HG03342 (cell line): ENCODE measurements at regions not wholly inside any gene's neighbourhood (a gene's known extent, or its start where the extent isn't known, plus 50 kb on each side); places are given as distances from the start of the nearest gene placed in this dataset.

Source experiments
- ATAC-seq: cut with Tn5 transposase; IDR thresholded peaks from one replicate; pipeline ENCODE4 v1.9.1; 2021; ENCODE audit warnings: mild to moderate bottlenecking, moderate library complexity; ENCODE audit not compliant: unreplicated experiment

- no peak for ATAC-seq
Observed at GRCh38 chr13:78997902-78998629, 339.1 kb upstream of the OBI1 start.

GRCh38 chr13:78993792-78994191 lies 334.8 kb upstream of the OBI1 start:
- ATAC-seq: no peak

DNA sequence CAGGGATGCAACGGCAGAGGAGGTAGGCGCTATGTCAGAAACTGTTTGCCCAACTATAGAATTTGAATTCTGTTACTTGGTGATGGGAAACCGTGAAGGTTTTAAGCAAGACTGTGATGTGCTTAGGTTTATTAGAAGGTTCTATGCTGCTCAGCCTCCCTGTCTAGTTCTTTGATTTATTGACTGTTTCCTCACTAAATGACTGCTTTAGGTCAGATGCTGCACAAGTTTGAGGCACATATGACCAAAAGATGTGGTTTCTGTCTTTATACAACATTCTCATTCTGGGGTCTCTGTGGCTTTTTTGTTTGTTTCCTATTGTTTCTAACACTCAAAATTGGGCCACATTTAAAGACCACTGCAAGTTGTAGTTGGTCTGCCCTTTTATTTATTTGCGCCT lies 323.0 kb upstream of the OBI1 start:
- ATAC-seq: no peak

- no peak for ATAC-seq
Observed at GRCh38 chr13:78979349-78979748, 320.4 kb upstream of the OBI1 start.

DNA sequence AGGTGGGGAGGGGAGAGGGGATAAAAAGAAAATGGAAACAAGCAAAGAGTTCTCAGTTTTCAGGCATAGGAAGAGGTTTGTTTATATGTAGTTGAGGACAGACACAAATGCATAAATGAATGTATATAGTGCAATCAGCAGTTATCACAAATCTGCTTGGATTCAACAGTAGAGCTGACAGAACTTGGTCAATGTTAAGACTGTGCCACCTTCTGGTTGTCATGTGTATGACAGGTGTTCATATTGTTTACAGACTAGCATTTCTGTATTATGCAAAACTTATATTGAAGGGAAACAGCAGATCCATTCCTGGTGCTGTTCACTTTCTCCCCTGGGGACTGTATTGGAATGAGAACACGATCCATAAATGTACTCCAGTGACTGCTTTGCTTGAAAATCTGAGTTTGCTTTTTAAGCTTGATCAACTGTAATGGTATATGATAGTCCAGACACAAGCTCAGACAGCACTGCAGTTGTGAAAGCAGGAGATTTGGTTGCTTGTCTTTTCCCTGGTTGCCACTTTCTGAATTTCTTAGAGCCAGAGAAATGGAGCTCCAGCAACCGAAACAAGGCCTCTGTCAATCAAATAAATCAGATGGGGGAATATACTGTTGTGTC lies 319.5 kb upstream of the OBI1 start:
- ATAC-seq: peak; percentile 99

DNA sequence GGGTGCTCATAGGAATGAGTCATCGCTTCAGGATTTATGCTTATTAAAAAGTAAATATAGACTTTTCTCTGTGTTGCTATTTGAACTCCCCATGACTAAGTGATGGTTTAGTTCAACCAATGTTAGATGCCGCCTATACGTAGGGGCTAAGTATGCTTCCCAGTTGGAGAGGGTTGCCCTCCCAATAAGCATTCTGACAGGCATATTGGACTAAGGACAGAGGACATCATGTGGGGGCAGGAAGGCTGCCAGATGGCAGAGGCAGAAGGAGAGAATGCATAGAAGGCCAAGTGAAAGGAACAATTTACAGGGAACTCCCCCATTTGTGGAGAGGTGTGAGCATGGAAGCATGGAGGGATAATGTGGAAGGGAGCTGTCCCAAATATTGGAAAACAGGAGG lies 318.4 kb upstream of the OBI1 start:
- ATAC-seq: no peak

- ATAC-seq: no peak
Observed at GRCh38 chr13:78976696-78977095, 317.7 kb upstream of the OBI1 start.

DNA sequence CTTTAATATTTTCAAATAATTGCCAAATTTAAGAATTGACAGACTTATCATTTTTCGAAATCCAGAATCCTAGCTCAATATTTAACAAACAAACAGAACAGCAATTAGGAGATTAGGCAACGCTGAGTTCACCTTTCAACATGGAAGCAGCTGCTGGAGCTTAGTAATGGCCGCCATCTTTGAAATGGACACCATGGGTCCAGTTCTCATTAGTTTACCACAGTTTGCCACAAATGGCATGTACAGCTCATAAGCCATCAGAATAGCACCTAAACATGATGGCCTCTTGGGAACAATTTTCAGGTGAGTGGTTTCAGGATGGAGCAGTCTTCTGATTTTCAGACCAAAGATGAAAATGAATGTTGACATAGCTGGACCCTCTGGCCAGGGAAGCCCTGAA lies 313.6 kb upstream of the OBI1 start:
- ATAC-seq: no peak

DNA sequence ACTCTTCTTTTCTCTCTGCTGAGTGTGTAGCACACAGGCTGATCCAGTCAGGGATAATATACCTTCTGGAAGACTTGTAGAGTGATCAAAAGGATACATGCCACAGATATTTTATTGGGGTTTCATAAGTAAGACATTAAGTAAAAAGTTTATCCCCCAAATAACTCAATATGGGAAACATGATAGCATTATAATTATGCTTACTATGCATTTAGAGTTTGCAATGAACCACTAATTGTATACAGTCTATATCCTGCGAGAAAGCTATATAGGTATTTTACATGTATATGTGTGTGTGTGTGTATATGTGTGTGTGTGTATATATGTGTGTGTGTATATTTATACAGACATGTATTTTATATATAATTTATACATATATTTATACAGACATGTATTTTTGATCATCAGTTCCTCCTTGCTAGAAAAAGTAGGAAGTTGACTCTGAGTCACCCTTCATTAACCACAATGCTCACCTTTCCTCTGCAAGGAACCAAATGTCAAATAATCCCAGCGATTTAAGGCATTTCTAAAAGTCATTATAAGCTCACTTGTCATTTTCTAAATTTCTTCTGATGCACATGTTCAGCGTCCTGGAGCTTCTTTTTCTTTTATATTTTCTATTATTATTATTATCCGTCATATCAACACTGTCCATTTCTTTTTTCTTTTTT lies 312.5 kb upstream of the OBI1 start:
- ATAC-seq: no peak

- no peak for ATAC-seq
Observed at GRCh38 chr13:78960881-78961280, 301.9 kb upstream of the OBI1 start.

GRCh38 chr13:78958006-78958405 lies 299.1 kb upstream of the OBI1 start:
- ATAC-seq: no peak

DNA sequence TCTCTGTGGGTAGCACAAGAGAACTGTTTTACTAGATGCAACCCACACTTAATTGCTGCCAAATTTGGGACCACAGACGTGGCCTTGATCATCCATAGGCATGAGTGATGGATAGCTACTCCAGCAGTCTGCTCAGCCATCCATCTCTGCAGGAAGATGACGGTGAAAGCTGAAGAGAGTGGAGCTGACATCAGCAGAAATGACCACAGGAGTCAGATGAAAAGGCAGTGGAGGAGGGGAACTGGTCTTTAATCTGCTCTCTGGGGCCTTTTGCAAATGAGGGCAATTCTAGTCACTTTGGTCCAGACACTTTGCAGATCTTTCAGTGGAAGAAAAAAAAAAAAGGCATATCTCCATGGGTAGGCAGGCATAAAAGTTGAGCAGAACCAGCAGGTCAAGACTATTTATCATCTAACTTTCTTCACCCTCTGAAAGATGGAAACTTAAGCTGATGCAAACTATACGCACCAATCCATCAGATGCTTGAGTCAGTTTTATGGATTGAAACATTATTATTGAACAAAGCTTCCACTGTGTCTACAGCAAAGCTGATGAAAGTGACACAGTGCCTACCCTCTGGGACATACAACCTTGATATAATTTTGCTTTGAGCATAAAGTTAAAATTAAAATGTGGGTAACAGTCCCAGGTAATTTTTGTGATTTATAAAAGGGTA lies 281.6 kb upstream of the OBI1 start:
- no peak for ATAC-seq

GRCh38 chr13:78934336-78934735 lies 275.4 kb upstream of the OBI1 start:
- ATAC-seq: no peak

DNA sequence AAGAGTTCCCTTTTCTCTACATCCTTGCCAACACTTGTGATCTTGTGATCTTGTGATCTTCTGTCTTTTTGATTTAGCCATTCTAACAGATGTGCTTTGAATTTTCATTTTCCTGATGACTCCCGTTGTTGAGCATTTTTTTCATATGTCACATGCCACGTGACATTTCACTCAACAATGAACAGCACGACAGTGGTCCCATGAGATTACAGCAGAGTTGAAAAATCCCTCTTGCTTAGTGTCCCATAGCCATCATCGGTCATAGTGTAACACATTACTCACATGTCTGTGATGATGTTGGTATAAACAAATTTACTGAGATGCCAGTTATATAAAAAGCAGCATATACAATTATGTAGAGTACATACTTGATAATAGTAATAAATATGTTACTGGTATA lies 256.1 kb upstream of the OBI1 start:
- ATAC-seq: no peak

DNA sequence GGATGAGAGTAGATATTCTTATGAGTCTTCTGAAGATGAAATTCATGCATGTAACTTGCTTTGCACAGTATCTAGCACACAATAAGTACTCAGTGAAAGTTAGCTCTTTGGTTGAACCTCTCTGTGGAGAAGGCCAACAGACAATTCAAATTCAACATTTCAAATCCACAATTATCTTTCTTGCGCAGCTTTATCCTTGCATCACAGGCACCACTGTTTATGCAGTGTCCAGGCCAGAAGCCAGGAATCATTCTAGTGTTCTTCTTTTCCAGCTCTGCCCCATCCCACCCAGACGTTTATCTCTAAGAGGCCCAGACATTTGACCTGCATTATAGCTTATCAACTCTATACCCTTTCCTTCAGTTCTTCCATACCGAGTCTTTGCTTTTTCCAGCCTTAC lies 254.7 kb upstream of the OBI1 start:
- ATAC-seq: no peak

DNA sequence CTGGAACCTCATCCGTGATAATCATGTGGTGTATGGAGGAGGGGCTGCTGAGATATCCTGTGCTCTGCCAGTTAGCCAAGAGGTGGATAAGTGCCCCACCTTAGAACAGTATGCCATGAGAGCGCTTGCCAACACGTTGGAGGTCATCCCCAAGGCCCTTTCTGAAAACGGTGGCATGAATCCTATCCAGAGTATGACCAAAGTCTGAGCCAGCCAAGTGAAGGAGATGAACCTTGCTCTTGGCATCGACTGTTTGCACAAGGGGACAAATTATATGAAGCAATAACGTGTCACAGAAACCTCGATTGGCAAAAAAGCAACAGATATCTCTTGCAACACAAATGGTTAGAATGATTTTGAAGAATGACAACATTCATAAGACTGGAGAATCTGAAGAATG lies 251.2 kb upstream of the OBI1 start:
- ATAC-seq: no peak

DNA sequence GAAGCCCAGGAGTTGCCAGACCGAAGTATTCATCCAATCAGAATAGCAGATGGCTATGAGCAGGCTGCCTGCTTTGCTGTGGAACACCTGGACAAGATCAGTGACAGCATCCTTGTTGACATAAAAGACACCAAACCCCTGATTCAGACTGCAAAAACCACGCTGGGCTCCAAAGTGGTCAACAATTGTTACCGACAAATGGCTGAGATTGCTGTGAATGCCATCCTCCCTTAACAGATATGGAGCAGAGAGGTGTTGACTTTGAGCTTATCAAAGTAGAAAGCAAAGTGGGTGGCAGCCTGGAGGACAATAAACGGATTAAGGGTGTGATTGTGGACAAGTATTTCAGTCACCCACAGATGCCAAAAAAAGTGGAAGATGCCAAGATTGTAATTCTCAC lies 250.3 kb upstream of the OBI1 start:
- no peak for ATAC-seq

GRCh38 chr13:78907006-78907405 lies 248.1 kb upstream of the OBI1 start:
- no peak for ATAC-seq

GRCh38 chr13:78897200-78897599 lies 238.2 kb upstream of the OBI1 start:
- no peak for ATAC-seq

GRCh38 chr13:78884571-78884970 lies 225.6 kb upstream of the OBI1 start:
- no peak for ATAC-seq

- no peak for ATAC-seq
Observed at GRCh38 chr13:78881751-78882150, 222.8 kb upstream of the OBI1 start.

- no peak for ATAC-seq
Observed at GRCh38 chr13:78881054-78881453, 222.1 kb upstream of the OBI1 start.
